ENCODE measurements at regions not wholly inside any gene's neighbourhood (a gene's known extent, or its start where the extent isn't known, plus 50 kb on each side); places are given as distances from the start of the nearest gene placed in this dataset.
A peak's percentile ranks its signal among the peaks of the same experiment; 100 is the strongest.
"Not testable (repeated sequence)": the region's sequence is repeated elsewhere in the genome, so short reads cannot be mapped to it uniquely, and the experiment has no call there.

GRCh38 chr2:90355546-90355945, 1664.1 kb downstream of the RPIA start:
- ATAC-seq = not testable (repeated sequence)

- not testable (repeated sequence) for ATAC-seq
Observed at GRCh38 chr2:90359344-90359743, 1667.9 kb downstream of the RPIA start.

GRCh38 chr2:90359887-90360730, 1668.6 kb downstream of the RPIA start:
- ATAC-seq = peak; percentile 71

- not testable (repeated sequence) for ATAC-seq
Observed at GRCh38 chr2:90360731-90361035, 1669.2 kb downstream of the RPIA start.
